H9 (cell line): ENCODE measurements at regions not wholly inside any gene's neighbourhood (a gene's known extent, or its start where the extent isn't known, plus 50 kb on each side); places are given as distances from the start of the nearest gene placed in this dataset.

ENCODE experiments used
- DNase-seq: peaks from one replicate; pipeline ENCODE4 v3.0.0-alpha.2; 2017
- H2AFZ ChIP-seq: one replicate; pipeline ENCODE4 v1.6.1; 2013; ENCODE audit warnings: mild to moderate bottlenecking, low read length, control low read depth, moderate library complexity
- H2AK5ac ChIP-seq: 2 replicates; pipeline ENCODE4 v1.6.1; 2013; ENCODE audit warnings: low read length, control low read depth, mixed read lengths; ENCODE audit not compliant: insufficient read length
- H2BK120ac ChIP-seq: one replicate; pipeline ENCODE4 v1.6.1; 2013; ENCODE audit warnings: low read depth, mild to moderate bottlenecking, low read length, control low read depth, inconsistent platforms; ENCODE audit not compliant: poor library complexity, severe bottlenecking
- H2BK12ac ChIP-seq: 2 replicates; pipeline ENCODE4 v1.6.1; 2013; ENCODE audit warnings: low read length, control low read depth, mixed read lengths, low read depth; ENCODE audit not compliant: insufficient read length
- H2BK15ac ChIP-seq: 2 replicates; pipeline ENCODE4 v1.6.1; 2013; ENCODE audit warnings: low read depth, low read length, control low read depth
- H2BK20ac ChIP-seq: one replicate; pipeline ENCODE4 v1.6.1; 2013; ENCODE audit warnings: low read depth, mild to moderate bottlenecking, low read length, control low read depth, inconsistent platforms; ENCODE audit not compliant: poor library complexity, severe bottlenecking
- H2BK5ac ChIP-seq: 2 replicates; pipeline ENCODE4 v1.6.1; 2013; ENCODE audit warnings: low read length, control low read depth, mixed read lengths; ENCODE audit not compliant: insufficient read length
- H3K14ac ChIP-seq: 2 replicates; pipeline ENCODE4 v1.6.1; 2013; ENCODE audit warnings: low read length, control low read depth; ENCODE audit not compliant: insufficient read depth
- H3K18ac ChIP-seq: 2 replicates; pipeline ENCODE4 v1.6.1; 2013; ENCODE audit warnings: low read depth, mild to moderate bottlenecking, mixed read lengths, low read length, control low read depth; ENCODE audit not compliant: insufficient read length
- H3K23ac ChIP-seq: 2 replicates; pipeline ENCODE4 v1.6.1; 2013; ENCODE audit warnings: low read length, control low read depth, mixed read lengths, low read depth; ENCODE audit not compliant: insufficient read length
- H3K23me2 ChIP-seq: 2 replicates; pipeline ENCODE4 v1.6.1; 2013; ENCODE audit warnings: low read depth, mild to moderate bottlenecking, mixed read lengths, low read length, control low read depth; ENCODE audit not compliant: insufficient read length, poor library complexity, severe bottlenecking
- H3K27ac ChIP-seq: 2 replicates; pipeline ENCODE4 v1.5.1; 2013; ENCODE audit warnings: low read length, control low read depth, mixed read lengths, low read depth; ENCODE audit not compliant: insufficient read length
- H3K27me3 ChIP-seq: 2 replicates; pipeline ENCODE4 v1.6.1; 2013; ENCODE audit warnings: low read length, control low read depth, inconsistent platforms; ENCODE audit not compliant: insufficient read depth
- H3K4ac ChIP-seq: 2 replicates; pipeline ENCODE4 v1.6.1; 2013; ENCODE audit warnings: low read depth, mild to moderate bottlenecking, control low read depth, inconsistent platforms, low read length, moderate library complexity
- H3K4me1 ChIP-seq: 2 replicates; pipeline ENCODE4 v1.6.1; 2013; ENCODE audit warnings: low read length, control low read depth, inconsistent platforms; ENCODE audit not compliant: insufficient read depth
- H3K4me2 ChIP-seq: 2 replicates; pipeline ENCODE4 v1.6.1; 2013; ENCODE audit warnings: low read length, control low read depth, mixed read lengths; ENCODE audit not compliant: insufficient read length, insufficient read depth
- H3K56ac ChIP-seq: 2 replicates; pipeline ENCODE4 v1.6.1; 2013; ENCODE audit warnings: low read depth, mild to moderate bottlenecking, mixed read lengths, low read length, control low read depth; ENCODE audit not compliant: insufficient read length
- H3K79me1 ChIP-seq: 2 replicates; pipeline ENCODE4 v1.6.1; 2013; ENCODE audit warnings: low read depth, mild to moderate bottlenecking, moderate library complexity, low read length, control low read depth, inconsistent platforms; ENCODE audit not compliant: insufficient read depth, poor library complexity, severe bottlenecking
- H3K79me2 ChIP-seq: 2 replicates; pipeline ENCODE4 v1.6.1; 2013; ENCODE audit warnings: low read length, control low read depth, inconsistent platforms; ENCODE audit not compliant: insufficient read depth
- H3K9ac ChIP-seq: 2 replicates; pipeline ENCODE4 v1.6.1; 2013; ENCODE audit warnings: low read length, control low read depth, mixed read lengths; ENCODE audit not compliant: insufficient read length; ENCODE audit errors: extremely low read depth
- H3K9me3 ChIP-seq: one replicate; pipeline ENCODE4 v1.6.1; 2013; ENCODE audit warnings: low read depth, low read length, inconsistent platforms; ENCODE audit not compliant: control insufficient read depth
- H3T11ph ChIP-seq: one replicate; pipeline ENCODE4 v1.6.1; 2013; ENCODE audit warnings: mild to moderate bottlenecking, low read length, control low read depth, inconsistent platforms
- H4K20me1 ChIP-seq: one replicate; pipeline ENCODE4 v1.6.1; 2013; ENCODE audit not compliant: control insufficient read depth, insufficient read length, insufficient read depth
- H4K5ac ChIP-seq: 2 replicates; pipeline ENCODE4 v1.6.1; 2013; ENCODE audit warnings: low read depth, mild to moderate bottlenecking, mixed read lengths, low read length, control low read depth; ENCODE audit not compliant: insufficient read length
- H4K8ac ChIP-seq: replicated peaks from 2 replicates; pipeline ENCODE4 v1.6.1; 2013; ENCODE audit warnings: low read length, control low read depth, mixed read lengths, low read depth; ENCODE audit not compliant: insufficient read length
- H4K91ac ChIP-seq: 2 replicates; pipeline ENCODE4 v1.6.1; 2013; ENCODE audit warnings: low read depth, mild to moderate bottlenecking, moderate library complexity, mixed read lengths, low read length, control low read depth; ENCODE audit not compliant: insufficient read length
- H3K27ac Mint-ChIP-seq, 3 experiments: 2 replicates in 2 of 3; 3 replicates in 1 of 3; pipeline ENCODE4 v1.8.0; 2020 to 2021; ENCODE audit warnings: mixed read lengths in 3 of 3, mild to moderate bottlenecking in 1 of 3, moderate library complexity in 1 of 3
- H3K27me3 Mint-ChIP-seq: 2 replicates; pipeline ENCODE4 v1.8.0; 2021; ENCODE audit warnings: low read depth, mild to moderate bottlenecking, moderate library complexity, mixed read lengths
- H3K36me3 Mint-ChIP-seq, 3 experiments: 2 replicates in 2 of 3; 3 replicates in 1 of 3; pipeline ENCODE4 v1.8.0; 2020 to 2021; ENCODE audit warnings: low read depth in 3 of 3, mixed read lengths in 3 of 3; ENCODE audit not compliant: insufficient read depth in 1 of 3
- H3K4me1 Mint-ChIP-seq, 2 experiments: 2 replicates each; pipeline ENCODE4 v1.8.0; 2020; ENCODE audit warnings: mixed read lengths in 2 of 2
- H3K4me3 Mint-ChIP-seq, 2 experiments: 2 replicates in 1 of 2; 3 replicates in 1 of 2; pipeline ENCODE4 v1.8.0; 2020 to 2021; ENCODE audit warnings: mild to moderate bottlenecking in 2 of 2, mixed read lengths in 2 of 2, moderate library complexity in 1 of 2
- H3K9me3 Mint-ChIP-seq, 2 experiments: 2 replicates in 1 of 2; 3 replicates in 1 of 2; pipeline ENCODE4 v1.8.0; 2020; ENCODE audit warnings: mild to moderate bottlenecking in 2 of 2, mixed read lengths in 2 of 2, moderate library complexity in 1 of 2
- WGBS: extraction: QIAGEN DNeasy Blood & Tissue Kit; methylation state at CpG from one replicate; pipeline ENCODE4 v1.1.7; 2013; ENCODE audit warnings: missing lambda C conversion rate, low lambda C conversion rate, mixed read lengths; ENCODE audit not compliant: insufficient read length; ENCODE audit errors: extremely low coverage; 5-methylcytosine and 5-hydroxymethylcytosine counted together
- TF ChIP-seq, protein P1 (sequence below): fragments of 200-600 bp; sonication (generic); conservative IDR thresholded peaks from 3 replicates; pipeline ENCODE4 v1.8.0; 2021; ENCODE audit warnings: antibody characterized with exemption, mild to moderate bottlenecking

DNA sequence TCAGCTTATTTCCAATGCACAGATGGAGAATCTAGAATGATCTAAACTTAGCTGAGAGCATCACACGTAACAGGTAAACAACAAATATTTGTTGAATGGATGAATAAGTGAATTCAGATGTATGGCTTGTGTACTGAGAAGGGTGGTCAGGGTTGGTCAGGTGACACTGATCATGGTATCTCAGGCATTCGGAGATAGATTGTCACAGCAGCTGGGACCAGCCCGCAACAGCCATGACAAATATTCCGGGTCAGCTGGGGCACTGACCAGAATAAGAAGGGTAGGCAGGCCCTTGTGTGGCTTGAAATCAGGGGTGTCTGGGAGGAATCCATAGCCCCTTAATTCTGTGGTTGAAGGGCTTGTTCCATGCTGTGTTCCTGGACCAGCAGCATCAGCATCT lies 159.4 kb upstream of the ARX start:
- Histone ChIP-seq H4K91ac (no peak overlapping the region), H2AK5ac (no peak overlapping the region), H3K4ac (no peak overlapping the region), H4K8ac (no peak overlapping the region), H3K4me2 (no peak overlapping the region), H3K4me1 (peaks cover 14% of the 10 kb centered on the region; the same call in 1 of the 2 replicates), H3K27ac (no peak overlapping the region), H3K9me3 (no peaks in the 10 kb centered on the region), H4K20me1 (no peaks in the 10 kb centered on the region), H4K5ac (no peak overlapping the region), H3T11ph (no peak overlapping the region), H2BK20ac (no peak overlapping the region), H2AFZ (no peak overlapping the region), H2BK5ac (no peak overlapping the region), H3K79me1 (no peaks in the 10 kb centered on the region), H2BK15ac (no peak overlapping the region), H3K27me3 (no peaks in the 10 kb centered on the region), H2BK120ac (no peak overlapping the region), H2BK12ac (no peak overlapping the region), H3K9ac (no peak overlapping the region), H3K79me2 (no peaks in the 10 kb centered on the region), H3K14ac (no peak overlapping the region), H3K23ac (no peak overlapping the region), H3K18ac (no peak overlapping the region), H3K56ac (no peak overlapping the region), H3K23me2 (peaks cover 3% of the 10 kb centered on the region)
- Mint-ChIP-seq H3K27me3 (no peaks in the 10 kb centered on the region; the same call in 1 of the 2 replicates), H3K9me3 (no peaks in the 10 kb centered on the region), H3K36me3 (no peaks in the 10 kb centered on the region), H3K4me1 (peaks cover 63 to 65% of the 10 kb centered on the region in 2 experiments), H3K4me3 (no peak overlapping the region), H3K27ac (no peak overlapping the region)
- TF ChIP-seq, protein P1, sequence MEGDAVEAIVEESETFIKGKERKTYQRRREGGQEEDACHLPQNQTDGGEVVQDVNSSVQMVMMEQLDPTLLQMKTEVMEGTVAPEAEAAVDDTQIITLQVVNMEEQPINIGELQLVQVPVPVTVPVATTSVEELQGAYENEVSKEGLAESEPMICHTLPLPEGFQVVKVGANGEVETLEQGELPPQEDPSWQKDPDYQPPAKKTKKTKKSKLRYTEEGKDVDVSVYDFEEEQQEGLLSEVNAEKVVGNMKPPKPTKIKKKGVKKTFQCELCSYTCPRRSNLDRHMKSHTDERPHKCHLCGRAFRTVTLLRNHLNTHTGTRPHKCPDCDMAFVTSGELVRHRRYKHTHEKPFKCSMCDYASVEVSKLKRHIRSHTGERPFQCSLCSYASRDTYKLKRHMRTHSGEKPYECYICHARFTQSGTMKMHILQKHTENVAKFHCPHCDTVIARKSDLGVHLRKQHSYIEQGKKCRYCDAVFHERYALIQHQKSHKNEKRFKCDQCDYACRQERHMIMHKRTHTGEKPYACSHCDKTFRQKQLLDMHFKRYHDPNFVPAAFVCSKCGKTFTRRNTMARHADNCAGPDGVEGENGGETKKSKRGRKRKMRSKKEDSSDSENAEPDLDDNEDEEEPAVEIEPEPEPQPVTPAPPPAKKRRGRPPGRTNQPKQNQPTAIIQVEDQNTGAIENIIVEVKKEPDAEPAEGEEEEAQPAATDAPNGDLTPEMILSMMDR = no peak
- no peak for DNase-seq
- WGBS = no CpG with 5 or more reads among the region's 4 CpGs
